Natural killer cell (primary cell): ENCODE measurements at regions not wholly inside any gene's neighbourhood (a gene's known extent, or its start where the extent isn't known, plus 50 kb on each side); places are given as distances from the start of the nearest gene placed in this dataset.

Experiments used
- ATAC-seq, 3 donors: fragments of 150-1000 bp in 2 of 3; fragments of 200-7000 bp in 1 of 3; cut with Tn5 transposase; 1 replicate in 1 of 3; 2 replicates in 2 of 3; pipeline ENCODE4 v1.10.0; 2021; ENCODE audit warnings: mild to moderate bottlenecking in 2 of 3, moderate library complexity in 2 of 3
- DNase-seq, 2 donors: peaks; one replicate each; pipeline versions ENCODE4 v3.0.0 to v3.0.0-alpha.2; 2013 to 2021; ENCODE audit warnings: mixed read lengths in 1 of 2
- H3K27ac ChIP-seq: one replicate; pipeline ENCODE4 v1.5.1; 2013; ENCODE audit warnings: mild to moderate bottlenecking, low read length
- H3K27me3 ChIP-seq: one replicate; pipeline ENCODE4 v1.6.1; 2013; ENCODE audit warnings: low read length; ENCODE audit not compliant: control insufficient read depth, insufficient read depth
- H3K36me3 ChIP-seq: one replicate; pipeline ENCODE4 v1.6.1; 2013; ENCODE audit warnings: low read length; ENCODE audit not compliant: control insufficient read depth, insufficient read depth
- H3K4me1 ChIP-seq: one replicate; pipeline ENCODE4 v1.6.1; 2013; ENCODE audit warnings: low read length; ENCODE audit not compliant: control insufficient read depth, insufficient read depth
- H3K4me3 ChIP-seq: one replicate; pipeline ENCODE4 v1.5.1; 2013; ENCODE audit warnings: low read length
- H3K9me3 ChIP-seq: one replicate; pipeline ENCODE4 v1.6.1; 2013; ENCODE audit warnings: low read length; ENCODE audit not compliant: control insufficient read depth, insufficient read depth
- H3K27ac Mint-ChIP-seq, 2 donors: one replicate each; pipeline ENCODE4 v1.8.0; 2022; ENCODE audit warnings: mild to moderate bottlenecking in 2 of 2, mixed read lengths in 2 of 2, moderate library complexity in 1 of 2
- H3K27me3 Mint-ChIP-seq, 2 donors: one replicate each; pipeline ENCODE4 v1.8.0; 2022; ENCODE audit warnings: low read depth in 2 of 2, mixed read lengths in 2 of 2
- H3K36me3 Mint-ChIP-seq: one replicate; pipeline ENCODE4 v1.8.0; 2022; ENCODE audit warnings: mixed read lengths
- H3K4me1 Mint-ChIP-seq, 2 donors: one replicate each; pipeline ENCODE4 v1.8.0; 2022; ENCODE audit warnings: mixed read lengths in 2 of 2
- H3K4me3 Mint-ChIP-seq: one replicate; pipeline ENCODE4 v1.8.0; 2022; ENCODE audit warnings: mild to moderate bottlenecking, moderate library complexity, mixed read lengths
- H3K9me3 Mint-ChIP-seq, 2 donors: one replicate each; pipeline ENCODE4 v1.8.0; 2022; ENCODE audit warnings: mixed read lengths in 2 of 2
- WGBS: methylation state at CpG from one replicate; pipeline ENCODE4 v1.1.7; 2013; ENCODE audit warnings: missing lambda C conversion rate; ENCODE audit not compliant: insufficient coverage; 5-methylcytosine and 5-hydroxymethylcytosine counted together
- intact Hi-C: fragments of 100-400 bp; cut with micrococcal nuclease; formaldehyde crosslinking; loops from one replicate; pipeline ENCODE4 v1.14.2; 2022
- TF ChIP-seq, protein P1 (sequence below): fragments of 200-600 bp; IDR thresholded peaks from one replicate; pipeline ENCODE4 v1.8.0; 2022; ENCODE audit warnings: antibody characterized with exemption

DNA sequence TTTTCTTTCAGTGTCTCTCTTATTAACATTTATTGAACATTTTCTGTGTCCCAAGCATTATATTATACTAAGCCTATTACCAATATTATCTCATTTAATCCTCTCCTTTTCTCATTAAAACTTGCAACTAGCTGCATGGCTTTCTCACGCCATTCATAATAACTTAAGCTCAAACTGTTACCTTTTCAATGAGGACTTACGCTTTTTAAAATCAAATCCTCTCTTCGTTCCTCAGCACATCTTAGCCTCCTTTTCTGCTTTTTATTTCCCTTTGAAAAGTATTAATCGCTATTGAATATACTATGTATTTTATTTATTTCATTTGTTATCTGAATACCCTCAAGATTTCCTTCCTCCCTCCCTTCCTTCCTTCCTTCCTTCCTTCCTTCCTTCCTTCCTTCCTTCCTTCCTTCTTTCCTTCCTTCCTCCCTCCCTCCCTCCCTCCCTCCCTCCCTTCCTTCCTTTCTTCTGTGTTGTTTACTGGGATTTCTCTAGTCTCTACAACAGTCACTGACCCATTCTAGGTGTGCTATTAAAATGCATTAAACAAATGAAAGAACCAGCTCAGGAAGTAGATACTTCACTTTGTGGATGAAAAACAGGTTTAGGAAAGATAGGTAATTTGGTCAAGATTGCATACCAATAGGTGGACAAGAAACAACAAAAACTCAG, 294.1 kb upstream of the TUT7 start:
- H3K9me3 Mint-ChIP-seq = no peaks in the 10 kb centered on the region
- no peak overlapping the region for H3K27ac Mint-ChIP-seq
- H3K4me1 Mint-ChIP-seq = no peaks in the 10 kb centered on the region
- no peak overlapping the region for H3K27ac ChIP-seq
- H3K27me3 Mint-ChIP-seq = peaks cover 12 to 33% of the 10 kb centered on the region in 2 donors
- TF ChIP-seq, protein P1, sequence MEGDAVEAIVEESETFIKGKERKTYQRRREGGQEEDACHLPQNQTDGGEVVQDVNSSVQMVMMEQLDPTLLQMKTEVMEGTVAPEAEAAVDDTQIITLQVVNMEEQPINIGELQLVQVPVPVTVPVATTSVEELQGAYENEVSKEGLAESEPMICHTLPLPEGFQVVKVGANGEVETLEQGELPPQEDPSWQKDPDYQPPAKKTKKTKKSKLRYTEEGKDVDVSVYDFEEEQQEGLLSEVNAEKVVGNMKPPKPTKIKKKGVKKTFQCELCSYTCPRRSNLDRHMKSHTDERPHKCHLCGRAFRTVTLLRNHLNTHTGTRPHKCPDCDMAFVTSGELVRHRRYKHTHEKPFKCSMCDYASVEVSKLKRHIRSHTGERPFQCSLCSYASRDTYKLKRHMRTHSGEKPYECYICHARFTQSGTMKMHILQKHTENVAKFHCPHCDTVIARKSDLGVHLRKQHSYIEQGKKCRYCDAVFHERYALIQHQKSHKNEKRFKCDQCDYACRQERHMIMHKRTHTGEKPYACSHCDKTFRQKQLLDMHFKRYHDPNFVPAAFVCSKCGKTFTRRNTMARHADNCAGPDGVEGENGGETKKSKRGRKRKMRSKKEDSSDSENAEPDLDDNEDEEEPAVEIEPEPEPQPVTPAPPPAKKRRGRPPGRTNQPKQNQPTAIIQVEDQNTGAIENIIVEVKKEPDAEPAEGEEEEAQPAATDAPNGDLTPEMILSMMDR = no peak
- no peak overlapping the region for H3K4me3 Mint-ChIP-seq
- 99% methylated on average over 3 of the region's 4 CpGs for WGBS
- intact Hi-C loops = no loop called here
- DNase-seq = no peak
- no peak overlapping the region for H3K4me3 ChIP-seq
- no peaks in the 10 kb centered on the region for H3K9me3 ChIP-seq
- H3K27me3 ChIP-seq = no peaks in the 10 kb centered on the region
- ATAC-seq = no peak
- H3K4me1 ChIP-seq = no peaks in the 10 kb centered on the region
- no peaks in the 10 kb centered on the region for H3K36me3 Mint-ChIP-seq
- H3K36me3 ChIP-seq = no peaks in the 10 kb centered on the region

DNA sequence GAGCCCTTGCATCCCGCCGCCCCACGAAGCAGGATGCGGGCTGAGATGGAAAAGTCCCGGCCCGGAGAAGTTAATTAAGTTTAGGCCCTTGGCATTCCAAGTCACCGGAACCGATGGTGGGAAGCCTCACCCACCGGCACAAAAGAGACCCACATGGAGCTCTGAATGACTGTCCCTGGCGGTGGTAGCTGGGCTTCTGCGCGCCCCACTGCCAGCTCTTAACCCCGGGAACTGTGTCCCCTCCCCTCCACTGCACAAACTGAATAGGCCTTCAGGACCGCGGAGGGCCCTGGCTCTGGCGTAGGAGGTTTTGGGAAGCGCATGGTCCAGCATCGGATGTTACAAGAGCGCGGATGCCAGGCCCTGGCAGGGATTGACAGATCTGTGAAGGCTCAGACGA, 291.1 kb upstream of the TUT7 start:
- Mint-ChIP-seq H3K27ac (no peak overlapping the region), H3K36me3 (no peaks in the 10 kb centered on the region), H3K4me1 (no peaks in the 10 kb centered on the region), H3K27me3 (peaks cover 4 to 9% of the 10 kb centered on the region in 2 donors), H3K9me3 (no peaks in the 10 kb centered on the region), H3K4me3 (no peak overlapping the region)
- intact Hi-C loops = no loop called here
- no peaks in the 10 kb centered on the region for H3K9me3 ChIP-seq
- no peaks in the 10 kb centered on the region for H3K27me3 ChIP-seq
- no peak overlapping the region for H3K4me3 ChIP-seq
- H3K27ac ChIP-seq = no peak overlapping the region
- no peaks in the 10 kb centered on the region for H3K4me1 ChIP-seq
- DNase-seq (no peak), ATAC-seq (no peak)
- TF ChIP-seq, protein P1 = no peak
- no peaks in the 10 kb centered on the region for H3K36me3 ChIP-seq
- 93% methylated on average over 21 of the region's 21 CpGs for WGBS

DNA sequence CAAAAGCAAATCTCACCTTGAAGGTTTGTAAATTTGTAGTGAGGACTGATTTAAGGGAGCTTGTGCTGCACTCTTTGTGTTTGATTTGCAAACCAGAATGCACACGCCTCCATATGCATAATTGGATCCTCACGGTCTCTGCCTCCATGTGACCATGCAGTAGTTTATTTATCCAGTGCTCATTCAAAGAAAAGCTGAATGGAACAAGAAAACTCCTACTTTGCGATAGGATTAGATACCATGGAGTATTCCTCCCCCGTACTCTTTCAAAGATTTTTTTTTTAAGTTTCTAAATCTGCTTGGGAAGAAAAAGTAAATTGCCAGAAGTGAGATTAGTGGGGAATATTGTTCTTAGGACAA, 290.4 kb upstream of the TUT7 start:
- Mint-ChIP-seq H3K4me1 (no peaks in the 10 kb centered on the region), H3K4me3 (no peak overlapping the region), H3K27ac (no peak overlapping the region), H3K9me3 (no peaks in the 10 kb centered on the region), H3K36me3 (no peaks in the 10 kb centered on the region), H3K27me3 (peaks cover 0 to 11% of the 10 kb centered on the region in 2 donors)
- Histone ChIP-seq H3K9me3 (no peaks in the 10 kb centered on the region), H3K4me1 (no peaks in the 10 kb centered on the region), H3K36me3 (no peaks in the 10 kb centered on the region), H3K27ac (no peak overlapping the region), H3K4me3 (no peak overlapping the region), H3K27me3 (no peaks in the 10 kb centered on the region)
- WGBS = 94% methylated on average over 4 of the region's 4 CpGs
- DNase-seq (no peak), ATAC-seq (no peak)
- TF ChIP-seq, protein P1 = no peak
- intact Hi-C loops = no loop called here
